CD4-positive, alpha-beta T cell treated with Interferon gamma for 1 hour (primary cell): ENCODE measurements at regions not wholly inside any gene's neighbourhood (a gene's known extent, or its start where the extent isn't known, plus 50 kb on each side); places are given as distances from the start of the nearest gene placed in this dataset.
"Not testable (repeated sequence)": the region's sequence is repeated elsewhere in the genome, so short reads cannot be mapped to it uniquely, and the experiment has no call there.

Experiments used
- DNase-seq: peaks from one replicate; pipeline ENCODE4 v3.0.0-alpha.2; 2020

DNA sequence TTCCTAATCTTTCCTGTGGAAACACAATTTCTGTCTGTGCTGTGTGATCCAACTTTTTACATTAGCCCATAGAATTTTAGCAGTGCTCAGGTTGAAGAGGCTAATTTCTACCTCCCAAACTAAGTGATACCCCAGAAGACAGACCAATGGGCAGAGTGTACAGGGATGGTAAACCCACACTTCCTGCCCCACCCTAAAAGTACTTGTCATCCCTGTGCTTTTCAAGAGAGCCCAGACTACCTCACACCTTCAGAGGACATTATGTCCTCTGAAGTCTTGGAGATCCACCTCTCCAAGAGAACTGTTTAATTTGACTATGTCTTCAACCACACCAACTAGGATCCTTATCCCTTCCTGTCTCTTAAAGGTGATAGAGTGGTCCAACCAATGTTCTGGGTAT, 82.0 kb upstream of the ACSL1 start:
- no peak for DNase-seq

GRCh38 chr4:184911310-184911709, 85.5 kb upstream of the ACSL1 start:
- no peak for DNase-seq

GRCh38 chr4:184913356-184914143, 87.8 kb upstream of the ACSL1 start:
- DNase-seq: no peak

- DNase-seq: not testable (repeated sequence)
These were observed 93.0 kb upstream of the ACSL1 start for GRCh38 chr4:184918799-184919198.

GRCh38 chr4:184921456-184921855, 95.7 kb upstream of the ACSL1 start:
- no peak for DNase-seq

- no peak for DNase-seq
These were observed 96.0 kb upstream of the HELT start for GRCh38 chr4:184922301-184922700.

- no peak for DNase-seq
These were observed 93.8 kb upstream of the HELT start for GRCh38 chr4:184924516-184924915.

GRCh38 chr4:184929476-184929875, 88.8 kb upstream of the HELT start:
- DNase-seq: no peak

GRCh38 chr4:184930026-184930425, 88.3 kb upstream of the HELT start:
- no peak for DNase-seq

GRCh38 chr4:184932343-184932742, 85.9 kb upstream of the HELT start:
- DNase-seq: no peak

GRCh38 chr4:184933311-184933710, 85.0 kb upstream of the HELT start:
- no peak for DNase-seq

DNA sequence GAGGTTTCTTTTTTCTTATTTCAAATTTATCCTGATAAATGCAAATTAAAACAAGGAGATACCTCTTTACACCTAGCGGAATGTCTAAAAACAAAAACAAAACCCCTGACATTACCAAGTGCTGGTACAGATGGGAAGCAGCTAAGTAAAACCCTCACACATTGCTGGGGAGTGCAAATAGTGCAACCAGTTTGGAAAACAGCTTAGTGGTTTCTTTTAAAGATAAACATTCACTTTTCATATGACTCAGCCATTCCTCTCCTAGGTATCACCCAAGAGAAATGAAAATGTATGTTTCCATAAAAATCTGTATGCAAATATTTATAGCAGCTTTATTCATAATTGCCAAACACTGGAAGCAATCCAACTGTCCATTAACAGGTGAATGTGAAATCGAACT, 84.1 kb upstream of the HELT start:
- DNase-seq: no peak

- DNase-seq: no peak
These were observed 83.3 kb upstream of the HELT start for GRCh38 chr4:184934961-184935360.

GRCh38 chr4:184936071-184936470, 82.2 kb upstream of the HELT start:
- no peak for DNase-seq

DNA sequence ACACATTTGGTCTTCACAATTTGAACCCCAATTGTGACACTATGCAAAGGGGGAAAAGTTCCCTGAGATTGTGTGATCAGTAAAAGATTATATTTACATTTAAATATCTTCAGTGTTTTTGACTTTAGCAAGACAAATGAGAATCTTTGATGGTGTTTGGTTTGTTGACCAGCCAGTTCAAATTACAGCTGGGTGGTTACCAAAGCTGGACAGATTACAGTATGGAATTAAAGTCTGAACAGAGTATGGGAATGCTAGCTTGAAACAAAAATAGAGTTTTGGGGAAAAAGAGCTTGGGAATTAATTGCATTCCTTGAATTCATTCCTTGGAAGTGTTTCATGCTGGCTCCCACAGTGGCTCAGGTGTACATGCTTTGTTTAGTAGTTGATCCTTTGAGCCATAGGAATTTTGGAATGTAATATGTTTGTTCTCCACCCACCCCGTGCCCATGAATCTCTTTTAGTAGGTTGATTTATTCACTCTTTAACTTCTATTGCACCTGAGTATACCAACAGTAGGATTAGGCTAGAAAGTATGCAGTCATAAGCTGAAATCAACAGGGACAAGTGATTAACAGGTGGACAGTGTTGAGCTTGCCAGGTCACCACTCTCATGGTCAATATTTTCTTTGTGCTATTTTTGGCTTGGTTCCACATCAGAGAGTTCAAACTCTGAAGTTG, 81.1 kb upstream of the HELT start:
- no peak for DNase-seq

GRCh38 chr4:184937745-184938144, 80.5 kb upstream of the HELT start:
- no peak for DNase-seq

DNA sequence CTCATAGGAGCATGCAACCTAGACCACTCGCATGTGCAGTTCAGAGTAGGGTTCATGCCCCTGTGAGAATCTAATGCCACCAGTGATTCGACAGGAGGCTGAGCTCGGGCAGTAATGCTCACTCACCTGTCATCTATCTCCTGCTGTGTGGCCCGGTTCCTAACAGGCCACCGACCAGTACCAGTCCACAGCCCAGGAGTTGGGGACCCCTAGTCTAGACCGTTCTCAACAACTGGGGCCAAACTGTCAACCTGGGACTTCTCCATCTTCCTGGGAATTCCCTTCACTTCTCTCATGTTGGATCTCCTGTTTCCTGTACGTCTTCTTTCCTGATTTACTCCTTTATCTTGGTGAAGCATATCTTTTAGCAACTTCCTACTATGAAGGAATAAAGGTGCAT, 79.4 kb upstream of the HELT start:
- no peak for DNase-seq

- no peak for DNase-seq
These were observed 78.3 kb upstream of the HELT start for GRCh38 chr4:184939978-184940377.

DNA sequence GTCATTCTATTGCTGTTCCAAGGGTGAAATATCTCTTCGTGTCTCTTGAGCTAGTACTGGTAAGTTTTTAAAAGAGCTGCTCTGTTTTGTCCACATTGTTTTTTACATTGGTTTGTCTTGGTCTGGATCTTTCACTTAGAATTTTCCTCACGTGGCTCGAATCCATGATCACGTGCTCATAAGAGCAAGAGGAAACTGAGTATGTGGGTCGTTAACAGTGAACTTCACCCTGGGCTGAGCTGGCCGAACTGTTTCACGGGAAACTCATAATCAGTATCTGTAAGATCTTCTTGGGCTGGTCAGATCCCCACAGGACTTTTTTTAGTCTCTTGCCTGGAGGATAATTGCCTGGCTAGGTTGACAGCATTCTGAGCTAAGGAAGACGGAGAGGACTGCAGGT, 77.8 kb upstream of the HELT start:
- no peak for DNase-seq

GRCh38 chr4:184941671-184942418, 76.4 kb upstream of the HELT start:
- no peak for DNase-seq

DNA sequence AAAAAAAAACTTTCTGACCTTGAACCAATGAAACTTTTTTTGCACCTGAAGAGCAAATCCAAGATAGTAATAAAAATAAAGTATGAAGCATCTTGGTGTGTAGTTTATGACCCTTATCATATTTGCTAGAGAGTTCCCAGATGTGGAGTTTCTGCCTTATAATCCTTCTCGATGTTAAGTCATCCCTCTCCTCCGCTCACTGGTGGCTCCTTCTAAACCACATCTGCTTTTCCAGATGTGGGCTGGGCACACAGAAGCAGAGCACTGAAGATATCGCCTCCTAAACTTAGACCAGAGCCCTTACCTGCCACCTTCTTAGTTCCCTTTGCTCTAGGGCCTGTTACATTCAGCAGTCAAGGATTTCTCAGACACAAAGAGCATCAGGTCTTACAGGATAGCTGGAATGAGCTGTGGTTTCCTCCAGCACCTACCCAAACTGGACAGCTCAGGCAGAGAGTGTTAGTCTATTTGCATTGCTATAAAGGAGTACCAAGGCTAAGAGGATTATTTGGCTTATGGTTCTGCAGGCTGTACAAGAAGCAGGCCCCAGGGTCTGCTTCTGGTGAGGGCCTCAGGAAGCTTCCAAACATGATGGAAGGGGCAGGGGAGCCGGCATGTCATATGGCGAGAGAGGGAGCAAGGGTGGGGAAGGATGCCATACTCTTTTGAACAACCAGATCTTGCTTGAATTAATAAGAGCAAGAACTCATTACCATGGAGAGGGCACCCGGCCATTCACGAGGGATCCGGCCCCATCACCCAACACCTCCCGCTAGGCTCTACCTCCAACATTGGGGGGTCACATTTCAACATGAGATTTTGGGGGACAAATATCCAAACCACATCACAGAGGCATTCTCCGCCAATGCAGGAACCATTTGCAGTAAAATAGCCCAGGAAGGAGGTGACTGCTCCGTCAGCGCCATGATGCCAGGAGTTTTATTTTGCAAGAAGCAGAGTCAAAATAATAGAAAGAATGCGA, 75.6 kb upstream of the HELT start:
- DNase-seq: no peak

- no peak for DNase-seq
These were observed 69.3 kb upstream of the HELT start for GRCh38 chr4:184949020-184949419.
